Endodermal cell (in vitro differentiated cells): ENCODE measurements at regions not wholly inside any gene's neighbourhood (a gene's known extent, or its start where the extent isn't known, plus 50 kb on each side); places are given as distances from the start of the nearest gene placed in this dataset.

Source experiments
- DNase-seq: peaks from one replicate; pipeline ENCODE4 v3.0.0-alpha.2; 2017
- H3K27ac ChIP-seq: 2 replicates; pipeline ENCODE4 v1.5.1; 2013; ENCODE audit warnings: mild to moderate bottlenecking, low read depth, low read length, moderate library complexity
- H3K27me3 ChIP-seq: 2 replicates; pipeline ENCODE4 v1.6.1; 2013; ENCODE audit warnings: mild to moderate bottlenecking, low read length, moderate library complexity; ENCODE audit not compliant: insufficient read depth, control insufficient read depth, poor library complexity, severe bottlenecking
- H3K36me3 ChIP-seq: 2 replicates; pipeline ENCODE4 v1.7.0; 2013; ENCODE audit warnings: mild to moderate bottlenecking, low read length, moderate library complexity; ENCODE audit not compliant: control insufficient read depth, insufficient read depth
- H3K4me1 ChIP-seq: one replicate; pipeline ENCODE4 v1.7.0; 2013; ENCODE audit warnings: low read length; ENCODE audit not compliant: control insufficient read depth, insufficient read depth
- H3K4me3 ChIP-seq: 2 replicates; pipeline ENCODE4 v1.5.1; 2013; ENCODE audit warnings: mild to moderate bottlenecking, low read length, moderate library complexity
- H3K9ac ChIP-seq: 2 replicates; pipeline ENCODE4 v1.6.1; 2013; ENCODE audit warnings: mild to moderate bottlenecking, low read length, moderate library complexity; ENCODE audit not compliant: poor library complexity, severe bottlenecking; ENCODE audit errors: extremely low read depth
- H3K9me3 ChIP-seq: 2 replicates; pipeline ENCODE4 v1.6.1; 2013; ENCODE audit warnings: mild to moderate bottlenecking, low read length, moderate library complexity; ENCODE audit not compliant: control insufficient read depth
- H3K27ac Mint-ChIP-seq: 2 replicates; pipeline ENCODE4 v1.8.0; 2020; ENCODE audit warnings: mixed read lengths
- H3K27me3 Mint-ChIP-seq: 2 replicates; pipeline ENCODE4 v1.8.0; 2021; ENCODE audit warnings: mild to moderate bottlenecking, mixed read lengths; ENCODE audit not compliant: insufficient read depth
- H3K36me3 Mint-ChIP-seq: 2 replicates; pipeline ENCODE4 v1.8.0; 2020; ENCODE audit warnings: low read depth, mixed read lengths
- H3K4me1 Mint-ChIP-seq: 2 replicates; pipeline ENCODE4 v1.8.0; 2020; ENCODE audit warnings: mixed read lengths
- H3K4me3 Mint-ChIP-seq: 2 replicates; pipeline ENCODE4 v1.8.0; 2020; ENCODE audit warnings: mild to moderate bottlenecking, moderate library complexity, mixed read lengths
- H3K9me3 Mint-ChIP-seq: 2 replicates; pipeline ENCODE4 v1.8.0; 2020; ENCODE audit warnings: mild to moderate bottlenecking, mixed read lengths
- CTCF ChIP-seq: fragments of 200-600 bp; sonication (generic); conservative IDR thresholded peaks from 2 replicates; pipeline ENCODE4 v1.5.0; 2021; ENCODE audit warnings: antibody characterized with exemption, mild to moderate bottlenecking
- WGBS, 2 experiments: methylation state at CpG; one replicate each; pipeline versions ENCODE4 v1.1.5 to v1.1.7; 2013; ENCODE audit warnings: missing lambda C conversion rate in 2 of 2, mixed read lengths in 1 of 2; ENCODE audit not compliant: insufficient coverage in 1 of 2, insufficient read length in 1 of 2; 5-methylcytosine and 5-hydroxymethylcytosine counted together

- Mint-ChIP-seq H3K4me1 (peaks cover under 1% of the 10 kb centered on the region), H3K36me3 (no peaks in the 10 kb centered on the region), H3K4me3 (no peak overlapping the region), H3K9me3 (no peaks in the 10 kb centered on the region), H3K27me3 (peaks cover 11% of the 10 kb centered on the region), H3K27ac (no peak overlapping the region)
- no peaks in the 10 kb centered on the region for H3K36me3 ChIP-seq
- no peak for TF ChIP-seq CTCF
- DNase-seq, result no peak
- no peak overlapping the region for H3K27ac ChIP-seq
- H3K4me1 ChIP-seq, result no peaks in the 10 kb centered on the region
- no peak overlapping the region for H3K4me3 ChIP-seq
- H3K27me3 ChIP-seq, result peaks cover 6% of the 10 kb centered on the region
- H3K9ac ChIP-seq, result no peak overlapping the region
- no peaks in the 10 kb centered on the region for H3K9me3 ChIP-seq
These were observed 55.9 kb upstream of the SLIT3 start for GRCh38 chr5:169356811-169357210.

GRCh38 chr5:169356181-169356580, 55.2 kb upstream of the SLIT3 start:
- DNase-seq, result no peak
- no peaks in the 10 kb centered on the region for H3K4me1 ChIP-seq
- H3K4me3 ChIP-seq, result no peak overlapping the region
- 88 to 100% methylated on average over 1 of the region's 1 CpG for WGBS, 2 experiments
- Mint-ChIP-seq H3K36me3 (no peaks in the 10 kb centered on the region), H3K9me3 (no peaks in the 10 kb centered on the region), H3K27ac (no peak overlapping the region), H3K4me1 (no peaks in the 10 kb centered on the region), H3K4me3 (no peak overlapping the region), H3K27me3 (peaks cover 11% of the 10 kb centered on the region)
- peaks cover 6% of the 10 kb centered on the region for H3K27me3 ChIP-seq
- no peak overlapping the region for H3K9ac ChIP-seq
- H3K36me3 ChIP-seq, result no peaks in the 10 kb centered on the region
- TF ChIP-seq CTCF, result no peak
- no peak overlapping the region for H3K27ac ChIP-seq
- no peaks in the 10 kb centered on the region for H3K9me3 ChIP-seq

GRCh38 chr5:169354921-169355320, 54.0 kb upstream of the SLIT3 start:
- WGBS, 2 experiments, result 93 to 100% methylated on average over 2 of the region's 2 CpGs

More at GRCh38 chr5:169354921-169355320, 54.0 kb upstream of the SLIT3 start:
- Histone ChIP-seq H3K36me3 (no peaks in the 10 kb centered on the region), H3K9ac (no peak overlapping the region), H3K9me3 (no peaks in the 10 kb centered on the region), H3K27ac (no peak overlapping the region), H3K27me3 (peaks cover 6% of the 10 kb centered on the region), H3K4me1 (no peaks in the 10 kb centered on the region), H3K4me3 (no peak overlapping the region)
- no peaks in the 10 kb centered on the region for H3K36me3 Mint-ChIP-seq
- TF ChIP-seq CTCF, result no peak
- H3K27ac Mint-ChIP-seq, result no peak overlapping the region
- H3K4me1 Mint-ChIP-seq, result no peaks in the 10 kb centered on the region
- no peaks in the 10 kb centered on the region for H3K9me3 Mint-ChIP-seq
- peaks cover 9% of the 10 kb centered on the region for H3K27me3 Mint-ChIP-seq
- H3K4me3 Mint-ChIP-seq, result no peak overlapping the region
- no peak for DNase-seq
